ENCODE measurements at regions not wholly inside any gene's neighbourhood (a gene's known extent, or its start where the extent isn't known, plus 50 kb on each side); places are given as distances from the start of the nearest gene placed in this dataset.

GRCh38 chr6:144768551-144769075 lies 483.5 kb downstream of the UTRN start (continued):
- TF ChIP-seq, protein P1, sequence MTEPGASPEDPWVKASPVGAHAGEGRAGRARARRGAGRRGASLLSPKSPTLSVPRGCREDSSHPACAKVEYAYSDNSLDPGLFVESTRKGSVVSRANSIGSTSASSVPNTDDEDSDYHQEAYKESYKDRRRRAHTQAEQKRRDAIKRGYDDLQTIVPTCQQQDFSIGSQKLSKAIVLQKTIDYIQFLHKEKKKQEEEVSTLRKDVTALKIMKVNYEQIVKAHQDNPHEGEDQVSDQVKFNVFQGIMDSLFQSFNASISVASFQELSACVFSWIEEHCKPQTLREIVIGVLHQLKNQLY (CRISPR knock-in tag; IDR thresholded peaks at IDR 0.05) = no peak
- TF ChIP-seq FOXP4 (CRISPR knock-in tag; IDR thresholded peaks at IDR 0.05) (no peak), RFX1 (IDR thresholded peaks at IDR 0.05) (no peak), ZNF746 (CRISPR knock-in tag; IDR thresholded peaks at IDR 0.05) (no peak), ZNF615 (CRISPR knock-in tag; IDR thresholded peaks at IDR 0.05; ENCODE audit: borderline replicate concordance) (no peak)

GRCh38 chr6:144769142-144769541 lies 484.0 kb downstream of the UTRN start:
- H3K27ac ChIP-seq (ENCODE audit: extremely low read length, insufficient read depth, low read length) = no peak overlapping the region
- in situ Hi-C loops (cut with HindIII; ENCODE audit: extremely low pct_ligation_motif_present, low pct_unique_long_range_greater_than_20kb) = no loop called here
- no TSS peak for BruUV-seq (replicated peaks)
- TF ChIP-seq ZNF234 (CRISPR knock-in tag; conservative IDR thresholded peaks at IDR 0.05) (no peak), ZBTB38 (CRISPR knock-in tag; IDR thresholded peaks at IDR 0.05) (no peak), SRSF9 (IDR thresholded peaks at IDR 0.05; ENCODE audit: borderline replicate concordance, insufficient read depth, low read depth, low read length, poor library complexity, severe bottlenecking) (no peak), ZGPAT (CRISPR knock-in tag; IDR thresholded peaks at IDR 0.05) (no peak), ZSCAN9 (CRISPR knock-in tag; IDR thresholded peaks at IDR 0.05; ENCODE audit: borderline replicate concordance) (no peak), ZC3H13 (CRISPR knock-in tag; IDR thresholded peaks at IDR 0.05) (no peak), ZIK1 (CRISPR knock-in tag; IDR thresholded peaks at IDR 0.05; ENCODE audit: borderline replicate concordance, low read depth) (no peak)
- TF ChIP-seq, protein P2, sequence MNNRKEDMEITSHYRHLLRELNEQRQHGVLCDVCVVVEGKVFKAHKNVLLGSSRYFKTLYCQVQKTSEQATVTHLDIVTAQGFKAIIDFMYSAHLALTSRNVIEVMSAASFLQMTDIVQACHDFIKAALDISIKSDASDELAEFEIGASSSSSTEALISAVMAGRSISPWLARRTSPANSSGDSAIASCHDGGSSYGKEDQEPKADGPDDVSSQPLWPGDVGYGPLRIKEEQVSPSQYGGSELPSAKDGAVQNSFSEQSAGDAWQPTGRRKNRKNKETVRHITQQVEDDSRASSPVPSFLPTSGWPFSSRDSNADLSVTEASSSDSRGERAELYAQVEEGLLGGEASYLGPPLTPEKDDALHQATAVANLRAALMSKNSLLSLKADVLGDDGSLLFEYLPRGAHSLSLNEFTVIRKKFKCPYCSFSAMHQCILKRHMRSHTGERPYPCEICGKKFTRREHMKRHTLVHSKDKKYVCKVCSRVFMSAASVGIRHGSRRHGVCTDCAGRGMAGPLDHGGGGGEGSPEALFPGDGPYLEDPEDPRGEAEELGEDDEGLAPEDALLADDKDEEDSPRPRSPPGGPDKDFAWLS (CRISPR knock-in tag; IDR thresholded peaks at IDR 0.05; ENCODE audit: borderline replicate concordance) = no peak
- TF ChIP-seq, protein P3, sequence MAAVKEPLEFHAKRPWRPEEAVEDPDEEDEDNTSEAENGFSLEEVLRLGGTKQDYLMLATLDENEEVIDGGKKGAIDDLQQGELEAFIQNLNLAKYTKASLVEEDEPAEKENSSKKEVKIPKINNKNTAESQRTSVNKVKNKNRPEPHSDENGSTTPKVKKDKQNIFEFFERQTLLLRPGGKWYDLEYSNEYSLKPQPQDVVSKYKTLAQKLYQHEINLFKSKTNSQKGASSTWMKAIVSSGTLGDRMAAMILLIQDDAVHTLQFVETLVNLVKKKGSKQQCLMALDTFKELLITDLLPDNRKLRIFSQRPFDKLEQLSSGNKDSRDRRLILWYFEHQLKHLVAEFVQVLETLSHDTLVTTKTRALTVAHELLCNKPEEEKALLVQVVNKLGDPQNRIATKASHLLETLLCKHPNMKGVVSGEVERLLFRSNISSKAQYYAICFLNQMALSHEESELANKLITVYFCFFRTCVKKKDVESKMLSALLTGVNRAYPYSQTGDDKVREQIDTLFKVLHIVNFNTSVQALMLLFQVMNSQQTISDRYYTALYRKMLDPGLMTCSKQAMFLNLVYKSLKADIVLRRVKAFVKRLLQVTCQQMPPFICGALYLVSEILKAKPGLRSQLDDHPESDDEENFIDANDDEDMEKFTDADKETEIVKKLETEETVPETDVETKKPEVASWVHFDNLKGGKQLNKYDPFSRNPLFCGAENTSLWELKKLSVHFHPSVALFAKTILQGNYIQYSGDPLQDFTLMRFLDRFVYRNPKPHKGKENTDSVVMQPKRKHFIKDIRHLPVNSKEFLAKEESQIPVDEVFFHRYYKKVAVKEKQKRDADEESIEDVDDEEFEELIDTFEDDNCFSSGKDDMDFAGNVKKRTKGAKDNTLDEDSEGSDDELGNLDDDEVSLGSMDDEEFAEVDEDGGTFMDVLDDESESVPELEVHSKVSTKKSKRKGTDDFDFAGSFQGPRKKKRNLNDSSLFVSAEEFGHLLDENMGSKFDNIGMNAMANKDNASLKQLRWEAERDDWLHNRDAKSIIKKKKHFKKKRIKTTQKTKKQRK (IDR thresholded peaks at IDR 0.05; ENCODE audit: low read length) = no peak

More at GRCh38 chr6:144769142-144769541, 484.0 kb downstream of the UTRN start:
- intact Hi-C loops (cut with micrococcal nuclease; ENCODE audit: unreplicated experiment) = no loop called here
- ChIA-PET CTCF (ENCODE audit: low intra/inter-chr PET ratio, low total read pairs) (no interaction called here), POLR2A (no interaction called here)
- Histone ChIP-seq H3K27me3 (ENCODE audit: control insufficient read depth in 1 of 2, insufficient read depth in 2 of 2, low read length in 2 of 2) (no peaks in the 10 kb centered on the region), H3K4me2 (ENCODE audit: low read depth, low read length) (no peak overlapping the region), H4K20me1 (ENCODE audit: insufficient read depth, low read length) (no peaks in the 10 kb centered on the region), H3K4me3 (replicated peaks in 1 of 3; ENCODE audit: insufficient read depth in 1 of 3, low read depth in 2 of 3, low read length in 3 of 3) (no peak overlapping the region), H3K79me2 (ENCODE audit: insufficient read depth, low read length) (no peaks in the 10 kb centered on the region), H3K9ac (ENCODE audit: insufficient read depth, low read depth, low read length) (no peak overlapping the region), H3K4me1 (ENCODE audit: insufficient read depth, low read length) (no peaks in the 10 kb centered on the region), H3K9me3 (ENCODE audit: low read length) (no peaks in the 10 kb centered on the region), H3K36me3 (replicated peaks in 1 of 2; ENCODE audit: control insufficient read depth in 1 of 2, insufficient read depth in 2 of 2, low read length in 2 of 2) (peaks cover 17 to 47% of the 10 kb centered on the region in 2 experiments), H2AFZ (ENCODE audit: low read length) (no peak overlapping the region)
- no peak for DNase-seq (ENCODE audit: low spot score)
- no peak for FAIRE-seq
- ATAC-seq = no peak
- 97% methylated on average over 3 of the region's 3 CpGs for WGBS (ENCODE audit: low lambda C conversion rate)

All from HepG2 (cell line).